Keratinocyte (primary cell): ENCODE measurements at regions not wholly inside any gene's neighbourhood (a gene's known extent, or its start where the extent isn't known, plus 50 kb on each side); places are given as distances from the start of the nearest gene placed in this dataset.

Experiments
- DNase-seq: peaks from one replicate; pipeline ENCODE4 v3.0.0-alpha.2; 2011; ENCODE audit warnings: low read depth, missing footprints, low spot score
- FAIRE-seq: peaks from 2 replicates; lab custom pipeline; 2011; peaks lifted over from hg19 to GRCh38; lab: Jason Lieb, UNC
- H2AFZ ChIP-seq: 2 replicates; pipeline ENCODE4 v1.6.0; 2012; ENCODE audit warnings: low read length, control low read depth, inconsistent platforms; ENCODE audit not compliant: control insufficient read depth
- H3K27ac ChIP-seq: 2 replicates; pipeline ENCODE4 v1.5.1; 2011; ENCODE audit warnings: low read length; ENCODE audit not compliant: control insufficient read depth, insufficient read depth
- H3K27me3 ChIP-seq: 3 replicates; pipeline ENCODE4 v1.6.0; 2011; ENCODE audit warnings: low read length; ENCODE audit not compliant: control insufficient read depth, insufficient read depth; ENCODE audit errors: extremely low read depth
- H3K36me3 ChIP-seq, 2 experiments: 2 replicates in 1 of 2; 3 replicates in 1 of 2; pipeline ENCODE4 v1.5.1; 2011; ENCODE audit warnings: low read length in 2 of 2, mild to moderate bottlenecking in 1 of 2; ENCODE audit not compliant: control insufficient read depth in 2 of 2, insufficient read depth in 2 of 2; ENCODE audit errors: extremely low read depth in 1 of 2
- H3K4me1 ChIP-seq: 3 replicates; pipeline ENCODE4 v1.5.1; 2011; ENCODE audit warnings: low read length; ENCODE audit not compliant: control insufficient read depth, insufficient read depth; ENCODE audit errors: extremely low read depth
- H3K4me2 ChIP-seq: 3 replicates; pipeline ENCODE4 v1.6.0; 2011; ENCODE audit warnings: low read depth, low read length; ENCODE audit not compliant: control insufficient read depth, insufficient read depth; ENCODE audit errors: extremely low read depth
- H3K4me3 ChIP-seq, 3 experiments: fragments of 200-600 bp in 1 of 3; sonication (generic) in 1 of 3; 2 replicates in 2 of 3; 3 replicates in 1 of 3; pipeline ENCODE4 v1.5.1; 2011 to 2016; ENCODE audit warnings: low read length in 3 of 3, mild to moderate bottlenecking in 3 of 3, control low read depth in 2 of 3, inconsistent platforms in 1 of 3, low read depth in 1 of 3, mixed read lengths in 1 of 3, mixed run types in 1 of 3, moderate library complexity in 1 of 3; ENCODE audit not compliant: control insufficient read depth in 2 of 3, insufficient read depth in 2 of 3; ENCODE audit errors: extremely low read depth in 1 of 3
- H3K79me2 ChIP-seq: 2 replicates; pipeline ENCODE4 v1.6.0; 2012; ENCODE audit warnings: low read length; ENCODE audit not compliant: control insufficient read depth, insufficient read depth
- H3K9ac ChIP-seq: 3 replicates; pipeline ENCODE4 v1.6.0; 2011; ENCODE audit warnings: low read length; ENCODE audit not compliant: control insufficient read depth, insufficient read depth; ENCODE audit errors: extremely low read depth
- H3K9me1 ChIP-seq: 3 replicates; pipeline ENCODE4 v1.6.0; 2011; ENCODE audit warnings: low read length; ENCODE audit not compliant: control insufficient read depth, insufficient read depth; ENCODE audit errors: extremely low read depth
- H3K9me3 ChIP-seq: 2 replicates; pipeline ENCODE4 v1.5.1; 2012; ENCODE audit warnings: low read depth, low read length; ENCODE audit not compliant: control insufficient read depth
- H4K20me1 ChIP-seq: 3 replicates; pipeline ENCODE4 v1.6.0; 2011; ENCODE audit warnings: low read length; ENCODE audit not compliant: control insufficient read depth, insufficient read depth; ENCODE audit errors: extremely low read depth
- CTCF ChIP-seq, 3 experiments: IDR thresholded peaks in 1 of 3; conservative IDR thresholded peaks in 1 of 3; optimal IDR thresholded peaks in 1 of 3; 2 replicates in 2 of 3; 3 replicates in 1 of 3; pipeline versions ENCODE3 to v1.5.1; 2011; ENCODE audit warnings: low read length in 3 of 3, mild to moderate bottlenecking in 3 of 3, moderate library complexity in 2 of 3, control low read depth in 1 of 3, inconsistent platforms in 1 of 3; ENCODE audit not compliant: insufficient read depth in 2 of 3; ENCODE audit errors: extremely low read depth in 1 of 3
- EZH2 ChIP-seq: IDR thresholded peaks from one replicate; pipeline ENCODE4 v1.6.1; 2012; ENCODE audit warnings: inconsistent platforms, mild to moderate bottlenecking, low read length, moderate library complexity
- dilution Hi-C: fragments of 300-500 bp; cut with MboI; formaldehyde crosslinking; loops from one replicate; pipeline ENCODE4 v1.7.0; 2020; ENCODE audit warnings: low sequenced_read_pairs; ENCODE audit not compliant: extremely low pct_ligation_motif_present

GRCh38 chr4:64516176-64516575, 106.9 kb upstream of the TECRL start:
- no peak overlapping the region for H2AFZ ChIP-seq
- FAIRE-seq, result no peak

GRCh38 chr4:64508089-64508488, 98.8 kb upstream of the TECRL start:
- Histone ChIP-seq H3K27ac (no peak overlapping the region), H3K27me3 (no peaks in the 10 kb centered on the region), H2AFZ (no peak overlapping the region), H3K4me2 (no peak overlapping the region), H3K9ac (no peak overlapping the region), H3K36me3 (no peaks in the 10 kb centered on the region), H3K79me2 (no peaks in the 10 kb centered on the region), H3K4me1 (no peaks in the 10 kb centered on the region), H3K9me1 (no peaks in the 10 kb centered on the region), H3K4me3 (no peak overlapping the region), H3K9me3 (no peaks in the 10 kb centered on the region), H4K20me1 (no peaks in the 10 kb centered on the region)
- dilution Hi-C loops, result no loop called here
- FAIRE-seq, result no peak
- DNase-seq, result no peak
- TF ChIP-seq EZH2 (no peak), CTCF (optimal IDR thresholded peaks at IDR 0.05 in 1 of 3, IDR thresholded peaks at IDR 0.05 in 1 of 3, conservative IDR thresholded peaks at IDR 0.05 in 1 of 3; ENCODE audit: extremely low read depth in 1 of 3, insufficient read depth in 2 of 3, low read length in 3 of 3) (no peak)

More at GRCh38 chr4:64516176-64516575, 106.9 kb upstream of the TECRL start:
- Histone ChIP-seq H3K9me1 (no peaks in the 10 kb centered on the region), H3K4me1 (no peaks in the 10 kb centered on the region), H3K4me3 (no peak overlapping the region), H3K9me3 (no peaks in the 10 kb centered on the region), H3K27ac (no peak overlapping the region), H3K9ac (no peak overlapping the region), H4K20me1 (no peaks in the 10 kb centered on the region), H3K36me3 (no peaks in the 10 kb centered on the region), H3K27me3 (no peaks in the 10 kb centered on the region), H3K4me2 (no peak overlapping the region), H3K79me2 (no peaks in the 10 kb centered on the region)
- TF ChIP-seq EZH2 (no peak), CTCF (optimal IDR thresholded peaks at IDR 0.05 in 1 of 3, IDR thresholded peaks at IDR 0.05 in 1 of 3, conservative IDR thresholded peaks at IDR 0.05 in 1 of 3; ENCODE audit: extremely low read depth in 1 of 3, insufficient read depth in 2 of 3, low read length in 3 of 3) (no peak)
- dilution Hi-C loops, result no loop called here
- DNase-seq, result no peak
